A673 (cell line): ENCODE measurements at regions not wholly inside any gene's neighbourhood (a gene's known extent, or its start where the extent isn't known, plus 50 kb on each side); places are given as distances from the start of the nearest gene placed in this dataset.

Source experiments
- EZH2 ChIP-seq: fragments of 200-600 bp; sonication (generic); IDR thresholded peaks from 2 replicates; pipeline ENCODE4 v1.6.1; 2017; ENCODE audit warnings: borderline replicate concordance, low read depth, mild to moderate bottlenecking, mixed read lengths, antibody characterized with exemption, low read length; ENCODE audit not compliant: poor library complexity, severe bottlenecking
- TF ChIP-seq, protein P1 (sequence below): fragments of 300-800, 200-600 bp; sonication (generic); conservative IDR thresholded peaks from 2 replicates; pipeline ENCODE4 v1.5.1; 2017; ENCODE audit warnings: low read depth, mild to moderate bottlenecking, antibody characterized with exemption, low read length, moderate library complexity, mixed read lengths

DNA sequence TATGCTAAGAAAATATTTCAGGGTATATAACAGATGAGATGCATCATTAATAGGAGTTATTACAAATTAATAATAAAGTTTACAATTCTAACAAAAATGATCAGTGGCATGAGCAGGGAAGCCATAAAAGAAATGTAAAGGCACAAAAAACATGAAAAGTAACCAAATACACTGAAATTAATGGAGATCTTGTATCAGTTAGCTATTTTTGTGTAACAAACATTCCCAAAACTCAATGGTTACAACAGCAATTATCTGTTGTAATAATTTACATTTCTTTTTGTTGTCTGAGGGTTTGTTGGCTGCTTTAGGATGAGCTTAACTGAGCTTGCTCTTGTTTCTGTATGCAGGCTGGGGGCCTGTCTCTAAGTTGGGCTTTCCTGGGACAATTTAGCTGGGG lies 104.3 kb upstream of the AHI1 start:
- TF ChIP-seq, protein P1, sequence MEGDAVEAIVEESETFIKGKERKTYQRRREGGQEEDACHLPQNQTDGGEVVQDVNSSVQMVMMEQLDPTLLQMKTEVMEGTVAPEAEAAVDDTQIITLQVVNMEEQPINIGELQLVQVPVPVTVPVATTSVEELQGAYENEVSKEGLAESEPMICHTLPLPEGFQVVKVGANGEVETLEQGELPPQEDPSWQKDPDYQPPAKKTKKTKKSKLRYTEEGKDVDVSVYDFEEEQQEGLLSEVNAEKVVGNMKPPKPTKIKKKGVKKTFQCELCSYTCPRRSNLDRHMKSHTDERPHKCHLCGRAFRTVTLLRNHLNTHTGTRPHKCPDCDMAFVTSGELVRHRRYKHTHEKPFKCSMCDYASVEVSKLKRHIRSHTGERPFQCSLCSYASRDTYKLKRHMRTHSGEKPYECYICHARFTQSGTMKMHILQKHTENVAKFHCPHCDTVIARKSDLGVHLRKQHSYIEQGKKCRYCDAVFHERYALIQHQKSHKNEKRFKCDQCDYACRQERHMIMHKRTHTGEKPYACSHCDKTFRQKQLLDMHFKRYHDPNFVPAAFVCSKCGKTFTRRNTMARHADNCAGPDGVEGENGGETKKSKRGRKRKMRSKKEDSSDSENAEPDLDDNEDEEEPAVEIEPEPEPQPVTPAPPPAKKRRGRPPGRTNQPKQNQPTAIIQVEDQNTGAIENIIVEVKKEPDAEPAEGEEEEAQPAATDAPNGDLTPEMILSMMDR: no peak
- TF ChIP-seq EZH2: no peak
